ENCODE measurements at regions not wholly inside any gene's neighbourhood (a gene's known extent, or its start where the extent isn't known, plus 50 kb on each side); places are given as distances from the start of the nearest gene placed in this dataset.
A peak's percentile ranks its signal among the peaks of the same experiment; 100 is the strongest.

DNA sequence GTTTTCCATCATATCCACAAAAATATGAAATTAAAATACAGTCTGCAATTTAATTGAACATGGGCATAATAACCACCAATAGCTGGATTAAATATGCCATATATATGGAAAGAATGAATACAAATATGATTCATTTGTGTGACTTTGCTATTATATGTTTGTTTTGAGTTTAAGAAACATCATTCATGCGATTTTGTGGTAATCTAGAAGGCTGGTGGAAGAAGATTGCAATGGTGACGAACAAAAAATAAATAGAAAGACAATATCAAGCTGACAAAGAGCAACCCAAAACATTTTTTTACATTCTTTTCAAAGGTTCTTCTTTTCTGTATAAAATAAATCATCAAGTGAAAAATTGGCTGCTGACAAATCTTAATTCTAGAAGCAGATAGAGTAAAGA, 610.0 kb downstream of the MAT2B start:
- no peak for ATAC-seq
- TF ChIP-seq, protein P1, sequence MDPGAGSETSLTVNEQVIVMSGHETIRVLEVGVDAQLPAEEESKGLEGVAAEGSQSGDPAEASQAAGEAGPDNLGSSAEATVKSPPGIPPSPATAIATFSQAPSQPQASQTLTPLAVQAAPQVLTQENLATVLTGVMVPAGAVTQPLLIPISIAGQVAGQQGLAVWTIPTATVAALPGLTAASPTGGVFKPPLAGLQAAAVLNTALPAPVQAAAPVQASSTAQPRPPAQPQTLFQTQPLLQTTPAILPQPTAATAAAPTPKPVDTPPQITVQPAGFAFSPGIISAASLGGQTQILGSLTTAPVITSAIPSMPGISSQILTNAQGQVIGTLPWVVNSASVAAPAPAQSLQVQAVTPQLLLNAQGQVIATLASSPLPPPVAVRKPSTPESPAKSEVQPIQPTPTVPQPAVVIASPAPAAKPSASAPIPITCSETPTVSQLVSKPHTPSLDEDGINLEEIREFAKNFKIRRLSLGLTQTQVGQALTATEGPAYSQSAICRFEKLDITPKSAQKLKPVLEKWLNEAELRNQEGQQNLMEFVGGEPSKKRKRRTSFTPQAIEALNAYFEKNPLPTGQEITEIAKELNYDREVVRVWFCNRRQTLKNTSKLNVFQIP (CRISPR knock-in tag; IDR thresholded peaks at IDR 0.05; ENCODE audit: borderline replicate concordance, low read depth) = no peak
- TF ChIP-seq BACH2 (CRISPR knock-in tag; IDR thresholded peaks at IDR 0.05; ENCODE audit: borderline replicate concordance) = no peak
- no peak for TF ChIP-seq TSHZ2 (CRISPR knock-in tag; IDR thresholded peaks at IDR 0.05)
- TF ChIP-seq CSDC2 (CRISPR knock-in tag; IDR thresholded peaks at IDR 0.05) = no peak
- TF ChIP-seq ARNTL (CRISPR knock-in tag; IDR thresholded peaks at IDR 0.05; ENCODE audit: borderline replicate concordance, low read depth) = no peak
- TF ChIP-seq SNAI2 (CRISPR knock-in tag; IDR thresholded peaks at IDR 0.05) = no peak
- no peak for TF ChIP-seq PPARA (CRISPR knock-in tag; IDR thresholded peaks at IDR 0.05; ENCODE audit: borderline replicate concordance)
- TF ChIP-seq RARB (CRISPR knock-in tag; IDR thresholded peaks at IDR 0.05) = no peak
- no peak for TF ChIP-seq ESRRG (CRISPR knock-in tag; IDR thresholded peaks at IDR 0.05)
- TF ChIP-seq OSR1 (CRISPR knock-in tag; IDR thresholded peaks at IDR 0.05) = no peak
- TF ChIP-seq ISL1 (CRISPR knock-in tag; IDR thresholded peaks at IDR 0.05) = no peak
- no peak for TF ChIP-seq ZNF8 (CRISPR knock-in tag; IDR thresholded peaks at IDR 0.05)
- no peak for TF ChIP-seq TOX (CRISPR knock-in tag; IDR thresholded peaks at IDR 0.05; ENCODE audit: borderline replicate concordance)
- TF ChIP-seq TCF4 (CRISPR knock-in tag; IDR thresholded peaks at IDR 0.05; ENCODE audit: borderline replicate concordance) = no peak
- TF ChIP-seq ZNF565 (CRISPR knock-in tag; conservative IDR thresholded peaks at IDR 0.05; ENCODE audit: low read depth) = no peak
- no peak for TF ChIP-seq GLIS3 (CRISPR knock-in tag; IDR thresholded peaks at IDR 0.05)
- no peak for TF ChIP-seq PATZ1 (CRISPR knock-in tag; IDR thresholded peaks at IDR 0.05; ENCODE audit: borderline replicate concordance)
- no peak for TF ChIP-seq ZNF70 (CRISPR knock-in tag; IDR thresholded peaks at IDR 0.05)
- TF ChIP-seq CREB5 (CRISPR knock-in tag; IDR thresholded peaks at IDR 0.05; ENCODE audit: low read depth) = no peak
- TF ChIP-seq ZC3H10 (CRISPR knock-in tag; IDR thresholded peaks at IDR 0.05) = no peak

GRCh38 chr5:164119806-164120447, 614.5 kb downstream of the MAT2B start:
- ATAC-seq = peak; percentile 75; the same call in 2 of the 3 replicates
- TF ChIP-seq ZNF565 (CRISPR knock-in tag; conservative IDR thresholded peaks at IDR 0.05; ENCODE audit: low read depth) (no peak), SNAI2 (CRISPR knock-in tag; IDR thresholded peaks at IDR 0.05) (no peak), TSHZ2 (CRISPR knock-in tag; IDR thresholded peaks at IDR 0.05) (no peak), CREB5 (CRISPR knock-in tag; IDR thresholded peaks at IDR 0.05; ENCODE audit: low read depth) (no peak), ISL1 (CRISPR knock-in tag; IDR thresholded peaks at IDR 0.05) (no peak), ESRRG (CRISPR knock-in tag; IDR thresholded peaks at IDR 0.05) (no peak), GLIS3 (CRISPR knock-in tag; IDR thresholded peaks at IDR 0.05) (no peak), TCF4 (CRISPR knock-in tag; IDR thresholded peaks at IDR 0.05; ENCODE audit: borderline replicate concordance) (no peak), ZNF70 (CRISPR knock-in tag; IDR thresholded peaks at IDR 0.05) (no peak), ZFP30 (CRISPR knock-in tag; IDR thresholded peaks at IDR 0.05) (no peak), CSDC2 (CRISPR knock-in tag; IDR thresholded peaks at IDR 0.05) (no peak), OSR1 (CRISPR knock-in tag; IDR thresholded peaks at IDR 0.05) (no peak), ZC3H10 (CRISPR knock-in tag; IDR thresholded peaks at IDR 0.05) (no peak), TOX (CRISPR knock-in tag; IDR thresholded peaks at IDR 0.05; ENCODE audit: borderline replicate concordance) (no peak), RARB (CRISPR knock-in tag; IDR thresholded peaks at IDR 0.05) (no peak), ARNTL (CRISPR knock-in tag; IDR thresholded peaks at IDR 0.05; ENCODE audit: borderline replicate concordance, low read depth) (no peak)
- TF ChIP-seq, protein P1 (CRISPR knock-in tag; IDR thresholded peaks at IDR 0.05; ENCODE audit: borderline replicate concordance, low read depth) = no peak
- TF ChIP-seq, protein P2, sequence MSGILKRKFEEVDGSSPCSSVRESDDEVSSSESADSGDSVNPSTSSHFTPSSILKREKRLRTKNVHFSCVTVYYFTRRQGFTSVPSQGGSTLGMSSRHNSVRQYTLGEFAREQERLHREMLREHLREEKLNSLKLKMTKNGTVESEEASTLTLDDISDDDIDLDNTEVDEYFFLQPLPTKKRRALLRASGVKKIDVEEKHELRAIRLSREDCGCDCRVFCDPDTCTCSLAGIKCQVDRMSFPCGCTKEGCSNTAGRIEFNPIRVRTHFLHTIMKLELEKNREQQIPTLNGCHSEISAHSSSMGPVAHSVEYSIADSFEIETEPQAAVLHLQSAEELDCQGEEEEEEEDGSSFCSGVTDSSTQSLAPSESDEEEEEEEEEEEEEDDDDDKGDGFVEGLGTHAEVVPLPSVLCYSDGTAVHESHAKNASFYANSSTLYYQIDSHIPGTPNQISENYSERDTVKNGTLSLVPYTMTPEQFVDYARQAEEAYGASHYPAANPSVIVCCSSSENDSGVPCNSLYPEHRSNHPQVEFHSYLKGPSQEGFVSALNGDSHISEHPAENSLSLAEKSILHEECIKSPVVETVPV (CRISPR knock-in tag; IDR thresholded peaks at IDR 0.05) = no peak

All from SK-N-SH treated with all-trans-retinoic acid at 6 μM for 48 hours (cell line).